H9 (cell line): ENCODE measurements at regions not wholly inside any gene's neighbourhood (a gene's known extent, or its start where the extent isn't known, plus 50 kb on each side); places are given as distances from the start of the nearest gene placed in this dataset.

ENCODE experiments used
- DNase-seq: peaks from one replicate; pipeline ENCODE4 v3.0.0-alpha.2; 2017
- H2AFZ ChIP-seq: one replicate; pipeline ENCODE4 v1.6.1; 2013; ENCODE audit warnings: mild to moderate bottlenecking, low read length, control low read depth, moderate library complexity
- H2AK5ac ChIP-seq: 2 replicates; pipeline ENCODE4 v1.6.1; 2013; ENCODE audit warnings: low read length, control low read depth, mixed read lengths; ENCODE audit not compliant: insufficient read length
- H2BK120ac ChIP-seq: one replicate; pipeline ENCODE4 v1.6.1; 2013; ENCODE audit warnings: low read depth, mild to moderate bottlenecking, low read length, control low read depth, inconsistent platforms; ENCODE audit not compliant: poor library complexity, severe bottlenecking
- H2BK12ac ChIP-seq: 2 replicates; pipeline ENCODE4 v1.6.1; 2013; ENCODE audit warnings: low read length, control low read depth, mixed read lengths, low read depth; ENCODE audit not compliant: insufficient read length
- H2BK15ac ChIP-seq: 2 replicates; pipeline ENCODE4 v1.6.1; 2013; ENCODE audit warnings: low read depth, low read length, control low read depth
- H2BK20ac ChIP-seq: one replicate; pipeline ENCODE4 v1.6.1; 2013; ENCODE audit warnings: low read depth, mild to moderate bottlenecking, low read length, control low read depth, inconsistent platforms; ENCODE audit not compliant: poor library complexity, severe bottlenecking
- H2BK5ac ChIP-seq: 2 replicates; pipeline ENCODE4 v1.6.1; 2013; ENCODE audit warnings: low read length, control low read depth, mixed read lengths; ENCODE audit not compliant: insufficient read length
- H3K14ac ChIP-seq: 2 replicates; pipeline ENCODE4 v1.6.1; 2013; ENCODE audit warnings: low read length, control low read depth; ENCODE audit not compliant: insufficient read depth
- H3K18ac ChIP-seq: 2 replicates; pipeline ENCODE4 v1.6.1; 2013; ENCODE audit warnings: low read depth, mild to moderate bottlenecking, mixed read lengths, low read length, control low read depth; ENCODE audit not compliant: insufficient read length
- H3K23ac ChIP-seq: 2 replicates; pipeline ENCODE4 v1.6.1; 2013; ENCODE audit warnings: low read length, control low read depth, mixed read lengths, low read depth; ENCODE audit not compliant: insufficient read length
- H3K23me2 ChIP-seq: 2 replicates; pipeline ENCODE4 v1.6.1; 2013; ENCODE audit warnings: low read depth, mild to moderate bottlenecking, mixed read lengths, low read length, control low read depth; ENCODE audit not compliant: insufficient read length, poor library complexity, severe bottlenecking
- H3K27ac ChIP-seq: 2 replicates; pipeline ENCODE4 v1.5.1; 2013; ENCODE audit warnings: low read length, control low read depth, mixed read lengths, low read depth; ENCODE audit not compliant: insufficient read length
- H3K27me3 ChIP-seq: 2 replicates; pipeline ENCODE4 v1.6.1; 2013; ENCODE audit warnings: low read length, control low read depth, inconsistent platforms; ENCODE audit not compliant: insufficient read depth
- H3K4ac ChIP-seq: 2 replicates; pipeline ENCODE4 v1.6.1; 2013; ENCODE audit warnings: low read depth, mild to moderate bottlenecking, control low read depth, inconsistent platforms, low read length, moderate library complexity
- H3K4me1 ChIP-seq: 2 replicates; pipeline ENCODE4 v1.6.1; 2013; ENCODE audit warnings: low read length, control low read depth, inconsistent platforms; ENCODE audit not compliant: insufficient read depth
- H3K4me2 ChIP-seq: 2 replicates; pipeline ENCODE4 v1.6.1; 2013; ENCODE audit warnings: low read length, control low read depth, mixed read lengths; ENCODE audit not compliant: insufficient read length, insufficient read depth
- H3K56ac ChIP-seq: 2 replicates; pipeline ENCODE4 v1.6.1; 2013; ENCODE audit warnings: low read depth, mild to moderate bottlenecking, mixed read lengths, low read length, control low read depth; ENCODE audit not compliant: insufficient read length
- H3K79me1 ChIP-seq: 2 replicates; pipeline ENCODE4 v1.6.1; 2013; ENCODE audit warnings: low read depth, mild to moderate bottlenecking, moderate library complexity, low read length, control low read depth, inconsistent platforms; ENCODE audit not compliant: insufficient read depth, poor library complexity, severe bottlenecking
- H3K79me2 ChIP-seq: 2 replicates; pipeline ENCODE4 v1.6.1; 2013; ENCODE audit warnings: low read length, control low read depth, inconsistent platforms; ENCODE audit not compliant: insufficient read depth
- H3K9ac ChIP-seq: 2 replicates; pipeline ENCODE4 v1.6.1; 2013; ENCODE audit warnings: low read length, control low read depth, mixed read lengths; ENCODE audit not compliant: insufficient read length; ENCODE audit errors: extremely low read depth
- H3K9me3 ChIP-seq: one replicate; pipeline ENCODE4 v1.6.1; 2013; ENCODE audit warnings: low read depth, low read length, inconsistent platforms; ENCODE audit not compliant: control insufficient read depth
- H3T11ph ChIP-seq: one replicate; pipeline ENCODE4 v1.6.1; 2013; ENCODE audit warnings: mild to moderate bottlenecking, low read length, control low read depth, inconsistent platforms
- H4K20me1 ChIP-seq: one replicate; pipeline ENCODE4 v1.6.1; 2013; ENCODE audit not compliant: control insufficient read depth, insufficient read length, insufficient read depth
- H4K5ac ChIP-seq: 2 replicates; pipeline ENCODE4 v1.6.1; 2013; ENCODE audit warnings: low read depth, mild to moderate bottlenecking, mixed read lengths, low read length, control low read depth; ENCODE audit not compliant: insufficient read length
- H4K8ac ChIP-seq: replicated peaks from 2 replicates; pipeline ENCODE4 v1.6.1; 2013; ENCODE audit warnings: low read length, control low read depth, mixed read lengths, low read depth; ENCODE audit not compliant: insufficient read length
- H4K91ac ChIP-seq: 2 replicates; pipeline ENCODE4 v1.6.1; 2013; ENCODE audit warnings: low read depth, mild to moderate bottlenecking, moderate library complexity, mixed read lengths, low read length, control low read depth; ENCODE audit not compliant: insufficient read length
- H3K27ac Mint-ChIP-seq, 3 experiments: 2 replicates in 2 of 3; 3 replicates in 1 of 3; pipeline ENCODE4 v1.8.0; 2020 to 2021; ENCODE audit warnings: mixed read lengths in 3 of 3, mild to moderate bottlenecking in 1 of 3, moderate library complexity in 1 of 3
- H3K27me3 Mint-ChIP-seq: 2 replicates; pipeline ENCODE4 v1.8.0; 2021; ENCODE audit warnings: low read depth, mild to moderate bottlenecking, moderate library complexity, mixed read lengths
- H3K36me3 Mint-ChIP-seq, 3 experiments: 2 replicates in 2 of 3; 3 replicates in 1 of 3; pipeline ENCODE4 v1.8.0; 2020 to 2021; ENCODE audit warnings: low read depth in 3 of 3, mixed read lengths in 3 of 3; ENCODE audit not compliant: insufficient read depth in 1 of 3
- H3K4me1 Mint-ChIP-seq, 2 experiments: 2 replicates each; pipeline ENCODE4 v1.8.0; 2020; ENCODE audit warnings: mixed read lengths in 2 of 2
- H3K4me3 Mint-ChIP-seq, 2 experiments: 2 replicates in 1 of 2; 3 replicates in 1 of 2; pipeline ENCODE4 v1.8.0; 2020 to 2021; ENCODE audit warnings: mild to moderate bottlenecking in 2 of 2, mixed read lengths in 2 of 2, moderate library complexity in 1 of 2
- H3K9me3 Mint-ChIP-seq, 2 experiments: 2 replicates in 1 of 2; 3 replicates in 1 of 2; pipeline ENCODE4 v1.8.0; 2020; ENCODE audit warnings: mild to moderate bottlenecking in 2 of 2, mixed read lengths in 2 of 2, moderate library complexity in 1 of 2
- WGBS: extraction: QIAGEN DNeasy Blood & Tissue Kit; methylation state at CpG from one replicate; pipeline ENCODE4 v1.1.7; 2013; ENCODE audit warnings: missing lambda C conversion rate, low lambda C conversion rate, mixed read lengths; ENCODE audit not compliant: insufficient read length; ENCODE audit errors: extremely low coverage; 5-methylcytosine and 5-hydroxymethylcytosine counted together
- TF ChIP-seq, protein P1 (sequence below): fragments of 200-600 bp; sonication (generic); conservative IDR thresholded peaks from 3 replicates; pipeline ENCODE4 v1.8.0; 2021; ENCODE audit warnings: antibody characterized with exemption, mild to moderate bottlenecking

DNA sequence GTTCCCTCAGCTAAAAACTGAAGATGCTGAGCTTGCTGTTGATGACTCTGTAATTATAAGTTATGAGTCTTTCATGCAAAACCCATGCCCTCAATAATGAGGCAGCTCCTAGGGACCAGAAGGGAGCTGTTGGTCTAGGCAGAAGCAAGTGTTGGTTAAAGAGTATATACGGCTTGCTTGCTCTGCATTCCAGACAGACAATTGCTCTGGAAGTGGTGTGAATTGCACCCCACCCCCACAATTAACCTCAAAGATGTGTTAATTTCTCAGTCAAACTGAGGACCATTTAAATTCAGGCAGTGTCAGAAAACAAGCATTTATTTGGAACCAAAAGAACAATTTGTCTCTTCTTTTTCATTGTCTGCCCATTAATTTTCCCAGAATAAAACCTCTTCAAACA lies 163.5 kb upstream of the EOMES start:
- no peaks in the 10 kb centered on the region for H3K27me3 Mint-ChIP-seq

More for the DNA sequence above, 163.5 kb upstream of the EOMES start:
- no peak overlapping the region for H3K18ac ChIP-seq
- H3K14ac ChIP-seq, result no peak overlapping the region
- H2BK5ac ChIP-seq, result no peak overlapping the region
- no peak overlapping the region for H3T11ph ChIP-seq
- H2BK15ac ChIP-seq, result no peak overlapping the region
- H3K79me1 ChIP-seq, result no peaks in the 10 kb centered on the region
- peak; percentile 40 for DNase-seq
- WGBS, result no CpG with 5 or more reads among the region's 1 CpG
- Mint-ChIP-seq H3K27ac (no peak overlapping the region), H3K4me3 (no peak overlapping the region), H3K36me3 (no peaks in the 10 kb centered on the region), H3K9me3 (no peaks in the 10 kb centered on the region), H3K4me1 (peaks cover 32 to 38% of the 10 kb centered on the region in 2 experiments)
- H3K4ac ChIP-seq, result no peak overlapping the region
- no peaks in the 10 kb centered on the region for H4K20me1 ChIP-seq
- no peak overlapping the region for H2BK120ac ChIP-seq
- H2BK20ac ChIP-seq, result no peak overlapping the region
- no peaks in the 10 kb centered on the region for H3K23me2 ChIP-seq
- H3K9ac ChIP-seq, result no peak overlapping the region
- no peak overlapping the region for H2BK12ac ChIP-seq
- no peak overlapping the region for H3K23ac ChIP-seq
- no peak overlapping the region for H3K56ac ChIP-seq
- no peak overlapping the region for H2AK5ac ChIP-seq
- H3K9me3 ChIP-seq, result no peaks in the 10 kb centered on the region
- no peak overlapping the region for H2AFZ ChIP-seq
- H4K91ac ChIP-seq, result no peak overlapping the region
- H4K5ac ChIP-seq, result no peak overlapping the region
- H3K27ac ChIP-seq, result no peak overlapping the region
- H3K4me1 ChIP-seq, result peaks cover 7% of the 10 kb centered on the region; the same call in 1 of the 2 replicates
- no peak overlapping the region for H4K8ac ChIP-seq
- H3K79me2 ChIP-seq, result no peaks in the 10 kb centered on the region
- TF ChIP-seq, protein P1, sequence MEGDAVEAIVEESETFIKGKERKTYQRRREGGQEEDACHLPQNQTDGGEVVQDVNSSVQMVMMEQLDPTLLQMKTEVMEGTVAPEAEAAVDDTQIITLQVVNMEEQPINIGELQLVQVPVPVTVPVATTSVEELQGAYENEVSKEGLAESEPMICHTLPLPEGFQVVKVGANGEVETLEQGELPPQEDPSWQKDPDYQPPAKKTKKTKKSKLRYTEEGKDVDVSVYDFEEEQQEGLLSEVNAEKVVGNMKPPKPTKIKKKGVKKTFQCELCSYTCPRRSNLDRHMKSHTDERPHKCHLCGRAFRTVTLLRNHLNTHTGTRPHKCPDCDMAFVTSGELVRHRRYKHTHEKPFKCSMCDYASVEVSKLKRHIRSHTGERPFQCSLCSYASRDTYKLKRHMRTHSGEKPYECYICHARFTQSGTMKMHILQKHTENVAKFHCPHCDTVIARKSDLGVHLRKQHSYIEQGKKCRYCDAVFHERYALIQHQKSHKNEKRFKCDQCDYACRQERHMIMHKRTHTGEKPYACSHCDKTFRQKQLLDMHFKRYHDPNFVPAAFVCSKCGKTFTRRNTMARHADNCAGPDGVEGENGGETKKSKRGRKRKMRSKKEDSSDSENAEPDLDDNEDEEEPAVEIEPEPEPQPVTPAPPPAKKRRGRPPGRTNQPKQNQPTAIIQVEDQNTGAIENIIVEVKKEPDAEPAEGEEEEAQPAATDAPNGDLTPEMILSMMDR, result no peak
- H3K27me3 ChIP-seq, result no peaks in the 10 kb centered on the region
- peak overlapping the region; percentile 11 for H3K4me2 ChIP-seq
